ENCODE measurements at regions not wholly inside any gene's neighbourhood (a gene's known extent, or its start where the extent isn't known, plus 50 kb on each side); places are given as distances from the start of the nearest gene placed in this dataset.

DNA sequence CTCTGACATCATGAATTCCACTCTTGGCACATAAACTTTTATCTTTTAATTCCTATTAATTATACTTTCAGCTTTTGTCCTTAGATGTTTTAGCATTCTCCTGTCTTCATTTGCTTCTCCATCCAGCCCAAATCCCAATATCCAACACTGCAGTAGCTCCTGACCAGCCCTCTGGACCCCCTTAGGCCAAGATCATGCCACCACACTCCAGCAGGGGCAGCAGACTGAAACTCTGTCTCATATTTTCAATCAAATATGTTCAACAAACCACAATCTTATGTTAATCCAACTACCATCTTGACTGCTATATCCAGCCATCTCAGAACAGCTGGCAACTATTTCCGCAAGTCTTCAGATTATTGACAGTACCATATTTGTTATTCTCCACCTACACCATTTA, 315.8 kb upstream of the ROBO2 start:
- no peaks in the 10 kb centered on the region for H3K9me3 ChIP-seq (ENCODE audit: low read length)
- peaks cover 32% of the 10 kb centered on the region for H3K27me3 ChIP-seq (ENCODE audit: low read length)
- no TSS peak for BruUV-seq (replicated peaks)
- intact Hi-C loops (cut with micrococcal nuclease) = no loop called here
- no peak for DNase-seq
- no peak for ATAC-seq
- H3K9me2 ChIP-seq (replicated peaks; ENCODE audit: low read length) = no peaks in the 10 kb centered on the region
- H3K9ac ChIP-seq (ENCODE audit: low read length) = no peak overlapping the region
- TF ChIP-seq EZH2 (IDR thresholded peaks at IDR 0.05; ENCODE audit: low read length, unreplicated experiment) = no peak
- TF ChIP-seq EZH2phosphoT487 (IDR thresholded peaks at IDR 0.05; ENCODE audit: borderline replicate concordance, low read length) = no peak
- TF ChIP-seq, protein P1, sequence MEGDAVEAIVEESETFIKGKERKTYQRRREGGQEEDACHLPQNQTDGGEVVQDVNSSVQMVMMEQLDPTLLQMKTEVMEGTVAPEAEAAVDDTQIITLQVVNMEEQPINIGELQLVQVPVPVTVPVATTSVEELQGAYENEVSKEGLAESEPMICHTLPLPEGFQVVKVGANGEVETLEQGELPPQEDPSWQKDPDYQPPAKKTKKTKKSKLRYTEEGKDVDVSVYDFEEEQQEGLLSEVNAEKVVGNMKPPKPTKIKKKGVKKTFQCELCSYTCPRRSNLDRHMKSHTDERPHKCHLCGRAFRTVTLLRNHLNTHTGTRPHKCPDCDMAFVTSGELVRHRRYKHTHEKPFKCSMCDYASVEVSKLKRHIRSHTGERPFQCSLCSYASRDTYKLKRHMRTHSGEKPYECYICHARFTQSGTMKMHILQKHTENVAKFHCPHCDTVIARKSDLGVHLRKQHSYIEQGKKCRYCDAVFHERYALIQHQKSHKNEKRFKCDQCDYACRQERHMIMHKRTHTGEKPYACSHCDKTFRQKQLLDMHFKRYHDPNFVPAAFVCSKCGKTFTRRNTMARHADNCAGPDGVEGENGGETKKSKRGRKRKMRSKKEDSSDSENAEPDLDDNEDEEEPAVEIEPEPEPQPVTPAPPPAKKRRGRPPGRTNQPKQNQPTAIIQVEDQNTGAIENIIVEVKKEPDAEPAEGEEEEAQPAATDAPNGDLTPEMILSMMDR (conservative IDR thresholded peaks at IDR 0.05; ENCODE audit: low read depth, low read length) = no peak; the same call in 1 of the 2 replicates
- ChIA-PET POLR2A (ENCODE audit: unreplicated experiment) (no interaction called here), CTCF (no interaction called here)
- H3K4me1 ChIP-seq (ENCODE audit: insufficient read depth, low read length) = no peaks in the 10 kb centered on the region
- H4K20me1 ChIP-seq (ENCODE audit: low read length) = no peaks in the 10 kb centered on the region
- no peaks in the 10 kb centered on the region for H3F3A ChIP-seq (ENCODE audit: low read length, unreplicated experiment)
- H3K4me3 ChIP-seq (ENCODE audit: low read length) = no peak overlapping the region
- no peaks in the 10 kb centered on the region for H3K79me2 ChIP-seq (ENCODE audit: low read length)
- H2AFZ ChIP-seq (ENCODE audit: low read length) = no peak overlapping the region
- H3K27ac ChIP-seq (ENCODE audit: low read length) = no peak overlapping the region
- H3K4me2 ChIP-seq (ENCODE audit: low read length) = no peak overlapping the region
- H3K36me3 ChIP-seq (ENCODE audit: low read depth, low read length) = no peaks in the 10 kb centered on the region

DNA sequence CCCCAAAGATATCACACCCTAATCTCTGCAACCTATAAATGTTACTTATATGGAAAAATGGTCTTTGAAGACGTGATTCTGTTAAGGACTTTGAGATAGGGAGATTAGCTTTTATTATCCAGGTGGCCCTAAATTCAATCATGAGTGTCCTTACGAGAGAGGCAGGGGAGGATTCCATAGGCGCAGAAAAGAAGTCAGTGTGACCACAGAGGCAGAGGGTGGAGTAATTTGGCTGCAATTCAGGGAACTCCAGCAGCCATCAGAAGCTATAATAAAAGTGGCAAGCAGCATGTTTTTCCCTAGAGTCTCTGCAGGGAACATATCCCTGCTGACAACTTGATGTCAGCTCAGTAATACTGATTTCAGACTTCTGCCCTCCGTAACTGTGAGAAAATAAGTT, 315.2 kb upstream of the ROBO2 start:
- no peaks in the 10 kb centered on the region for H4K20me1 ChIP-seq (ENCODE audit: low read length)
- no TSS peak for BruUV-seq (replicated peaks)
- no peak overlapping the region for H3K4me3 ChIP-seq (ENCODE audit: low read length)
- no peaks in the 10 kb centered on the region for H3F3A ChIP-seq (ENCODE audit: low read length, unreplicated experiment)
- ATAC-seq (no peak), DNase-seq (no peak)
- no peaks in the 10 kb centered on the region for H3K9me2 ChIP-seq (replicated peaks; ENCODE audit: low read length)
- no peak overlapping the region for H3K9ac ChIP-seq (ENCODE audit: low read length)
- no peaks in the 10 kb centered on the region for H3K9me3 ChIP-seq (ENCODE audit: low read length)
- POLR2A ChIA-PET (ENCODE audit: unreplicated experiment) = no interaction called here
- CTCF ChIA-PET = no interaction called here
- peaks cover 35% of the 10 kb centered on the region for H3K27me3 ChIP-seq (ENCODE audit: low read length)
- H3K27ac ChIP-seq (ENCODE audit: low read length) = no peak overlapping the region
- intact Hi-C loops (cut with micrococcal nuclease) = no loop called here
- no peak overlapping the region for H2AFZ ChIP-seq (ENCODE audit: low read length)
- no peaks in the 10 kb centered on the region for H3K36me3 ChIP-seq (ENCODE audit: low read depth, low read length)
- no peaks in the 10 kb centered on the region for H3K4me1 ChIP-seq (ENCODE audit: insufficient read depth, low read length)
- no peaks in the 10 kb centered on the region for H3K79me2 ChIP-seq (ENCODE audit: low read length)
- TF ChIP-seq, protein P1 (conservative IDR thresholded peaks at IDR 0.05; ENCODE audit: low read depth, low read length) = no peak
- TF ChIP-seq EZH2 (IDR thresholded peaks at IDR 0.05; ENCODE audit: low read length, unreplicated experiment) (no peak), EZH2phosphoT487 (IDR thresholded peaks at IDR 0.05; ENCODE audit: borderline replicate concordance, low read length) (no peak)
- no peak overlapping the region for H3K4me2 ChIP-seq (ENCODE audit: low read length)

DNA sequence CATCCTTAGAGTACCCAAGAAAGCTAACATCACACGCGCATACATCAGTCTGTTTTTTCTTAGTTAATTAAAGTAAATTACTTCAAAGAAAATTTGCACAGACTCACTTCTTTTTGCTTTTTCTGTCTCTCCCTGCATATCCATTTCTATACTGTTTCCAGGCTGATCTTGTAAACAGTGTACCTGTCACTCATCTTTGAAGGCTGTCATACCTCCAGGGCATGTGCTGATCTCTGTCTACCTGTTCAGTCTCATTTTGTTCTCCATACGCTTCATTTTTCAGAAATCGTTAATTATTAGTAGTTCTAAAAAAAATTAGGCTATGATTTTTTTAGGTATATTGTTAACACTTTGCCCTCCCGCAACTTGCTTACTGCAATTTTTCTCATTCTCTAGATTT, 313.9 kb upstream of the ROBO2 start:
- no peaks in the 10 kb centered on the region for H3F3A ChIP-seq (ENCODE audit: low read length, unreplicated experiment)
- no peak overlapping the region for H3K4me3 ChIP-seq (ENCODE audit: low read length)
- BruUV-seq (replicated peaks) = no TSS peak
- no peaks in the 10 kb centered on the region for H3K79me2 ChIP-seq (ENCODE audit: low read length)
- H3K27ac ChIP-seq (ENCODE audit: low read length) = no peak overlapping the region
- ATAC-seq = no peak
- ChIA-PET CTCF (no interaction called here), POLR2A (ENCODE audit: unreplicated experiment) (no interaction called here)
- H2AFZ ChIP-seq (ENCODE audit: low read length) = no peak overlapping the region
- H3K4me2 ChIP-seq (ENCODE audit: low read length) = no peak overlapping the region
- H3K9ac ChIP-seq (ENCODE audit: low read length) = no peak overlapping the region
- intact Hi-C loops (cut with micrococcal nuclease) = no loop called here
- H4K20me1 ChIP-seq (ENCODE audit: low read length) = no peaks in the 10 kb centered on the region
- no peak for DNase-seq
- H3K4me1 ChIP-seq (ENCODE audit: insufficient read depth, low read length) = no peaks in the 10 kb centered on the region
- no peaks in the 10 kb centered on the region for H3K9me2 ChIP-seq (replicated peaks; ENCODE audit: low read length)
- H3K27me3 ChIP-seq (ENCODE audit: low read length) = peaks cover 34% of the 10 kb centered on the region
- no peaks in the 10 kb centered on the region for H3K36me3 ChIP-seq (ENCODE audit: low read depth, low read length)
- no peaks in the 10 kb centered on the region for H3K9me3 ChIP-seq (ENCODE audit: low read length)
- TF ChIP-seq EZH2phosphoT487 (IDR thresholded peaks at IDR 0.05; ENCODE audit: borderline replicate concordance, low read length) (no peak), EZH2 (IDR thresholded peaks at IDR 0.05; ENCODE audit: low read length, unreplicated experiment) (no peak)
- TF ChIP-seq, protein P1 (conservative IDR thresholded peaks at IDR 0.05; ENCODE audit: low read depth, low read length) = no peak
